ENCODE measurements at regions not wholly inside any gene's neighbourhood (a gene's known extent, or its start where the extent isn't known, plus 50 kb on each side); places are given as distances from the start of the nearest gene placed in this dataset.

DNA sequence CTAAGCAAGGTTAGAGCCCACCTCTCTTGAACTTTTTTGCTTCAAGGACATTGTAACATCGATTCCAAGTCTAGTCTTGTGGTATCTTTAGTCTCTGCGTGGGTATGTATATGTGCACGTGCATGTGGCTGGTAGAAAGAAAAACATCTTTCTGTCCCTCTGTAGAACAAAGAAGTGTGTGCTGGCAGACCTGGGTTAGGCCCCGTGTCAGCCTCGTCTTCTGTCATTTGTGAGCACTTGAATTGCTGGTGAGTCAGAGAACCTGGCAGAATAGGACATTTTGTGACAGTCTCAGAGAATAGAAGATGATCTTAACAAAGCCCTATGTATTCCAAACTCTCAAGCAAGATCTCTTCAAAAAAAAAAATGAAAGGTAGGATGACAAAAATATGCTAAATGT, 102.2 kb upstream of the ATP10A start:
- H3K27me3 ChIP-seq (ENCODE audit: insufficient read depth, poor library complexity, severe bottlenecking): no peaks in the 10 kb centered on the region
- ATAC-seq (ENCODE audit: low read depth): no peak
- H3K9me3 ChIP-seq (ENCODE audit: severe bottlenecking): no peaks in the 10 kb centered on the region
- TF ChIP-seq, protein P1, sequence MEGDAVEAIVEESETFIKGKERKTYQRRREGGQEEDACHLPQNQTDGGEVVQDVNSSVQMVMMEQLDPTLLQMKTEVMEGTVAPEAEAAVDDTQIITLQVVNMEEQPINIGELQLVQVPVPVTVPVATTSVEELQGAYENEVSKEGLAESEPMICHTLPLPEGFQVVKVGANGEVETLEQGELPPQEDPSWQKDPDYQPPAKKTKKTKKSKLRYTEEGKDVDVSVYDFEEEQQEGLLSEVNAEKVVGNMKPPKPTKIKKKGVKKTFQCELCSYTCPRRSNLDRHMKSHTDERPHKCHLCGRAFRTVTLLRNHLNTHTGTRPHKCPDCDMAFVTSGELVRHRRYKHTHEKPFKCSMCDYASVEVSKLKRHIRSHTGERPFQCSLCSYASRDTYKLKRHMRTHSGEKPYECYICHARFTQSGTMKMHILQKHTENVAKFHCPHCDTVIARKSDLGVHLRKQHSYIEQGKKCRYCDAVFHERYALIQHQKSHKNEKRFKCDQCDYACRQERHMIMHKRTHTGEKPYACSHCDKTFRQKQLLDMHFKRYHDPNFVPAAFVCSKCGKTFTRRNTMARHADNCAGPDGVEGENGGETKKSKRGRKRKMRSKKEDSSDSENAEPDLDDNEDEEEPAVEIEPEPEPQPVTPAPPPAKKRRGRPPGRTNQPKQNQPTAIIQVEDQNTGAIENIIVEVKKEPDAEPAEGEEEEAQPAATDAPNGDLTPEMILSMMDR (IDR thresholded peaks at IDR 0.05; ENCODE audit: poor library complexity, severe bottlenecking): no peak
- DNase-seq (ENCODE audit: low spot score): no peak
- H3K4me1 ChIP-seq (ENCODE audit: insufficient read depth, poor library complexity, severe bottlenecking): no peaks in the 10 kb centered on the region
- H3K27ac ChIP-seq (ENCODE audit: poor library complexity, severe bottlenecking): no peak overlapping the region
- H3K36me3 ChIP-seq (ENCODE audit: low read depth): no peaks in the 10 kb centered on the region
- H3K4me3 ChIP-seq (ENCODE audit: severe bottlenecking): no peak overlapping the region

DNA sequence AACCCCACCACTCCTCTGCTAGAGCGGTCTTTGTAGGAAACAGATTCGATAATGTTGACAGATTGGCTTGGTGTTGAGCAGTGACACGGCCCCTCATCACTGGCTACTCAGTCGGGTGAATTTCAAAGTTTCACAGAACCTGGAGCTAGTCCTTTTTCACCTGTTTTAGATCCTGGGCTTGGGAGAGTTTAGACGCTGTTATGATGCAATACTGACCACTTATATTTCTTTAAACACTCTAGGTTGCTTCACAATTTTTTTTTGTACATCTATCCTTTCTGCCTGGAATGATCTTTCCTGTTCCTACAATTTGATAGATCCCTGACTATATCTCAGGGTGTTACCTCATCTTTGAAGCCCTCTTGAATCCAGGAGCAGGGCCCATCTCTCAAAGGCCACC, 97.1 kb upstream of the ATP10A start:
- Histone ChIP-seq H3K27me3 (ENCODE audit: insufficient read depth, poor library complexity, severe bottlenecking) (no peaks in the 10 kb centered on the region), H3K4me3 (ENCODE audit: severe bottlenecking) (no peak overlapping the region), H3K4me1 (ENCODE audit: insufficient read depth, poor library complexity, severe bottlenecking) (no peaks in the 10 kb centered on the region), H3K36me3 (ENCODE audit: low read depth) (no peaks in the 10 kb centered on the region), H3K27ac (ENCODE audit: poor library complexity, severe bottlenecking) (no peak overlapping the region), H3K9me3 (ENCODE audit: severe bottlenecking) (no peaks in the 10 kb centered on the region)
- TF ChIP-seq, protein P1 (IDR thresholded peaks at IDR 0.05; ENCODE audit: poor library complexity, severe bottlenecking): no peak
- DNase-seq (ENCODE audit: low spot score): no peak
- ATAC-seq (ENCODE audit: low read depth): no peak

DNA sequence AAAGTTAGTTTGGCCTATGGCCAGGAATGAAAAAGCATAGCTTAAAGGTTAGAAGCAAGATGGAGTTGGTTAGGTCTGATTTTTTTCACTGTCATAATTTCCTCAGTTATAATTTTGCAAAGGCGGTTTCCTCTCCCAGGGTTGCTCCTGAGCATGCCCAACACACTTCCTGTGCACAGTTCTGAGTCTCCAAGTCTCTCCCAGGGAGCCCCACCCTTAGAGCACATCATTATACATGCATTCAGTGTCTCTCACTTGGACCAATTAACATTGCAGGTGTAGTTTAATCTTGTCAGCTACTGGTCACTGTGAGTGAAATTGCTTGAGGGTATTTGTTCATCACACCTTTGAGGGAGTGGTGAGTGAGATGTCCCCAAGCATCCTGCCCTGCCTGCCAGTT, 96.0 kb upstream of the ATP10A start:
- H3K27ac ChIP-seq (ENCODE audit: poor library complexity, severe bottlenecking): no peak overlapping the region
- ATAC-seq (ENCODE audit: low read depth): no peak
- H3K4me1 ChIP-seq (ENCODE audit: insufficient read depth, poor library complexity, severe bottlenecking): no peaks in the 10 kb centered on the region
- TF ChIP-seq, protein P1 (IDR thresholded peaks at IDR 0.05; ENCODE audit: poor library complexity, severe bottlenecking): no peak
- no peak for DNase-seq (ENCODE audit: low spot score)
- no peaks in the 10 kb centered on the region for H3K27me3 ChIP-seq (ENCODE audit: insufficient read depth, poor library complexity, severe bottlenecking)
- H3K36me3 ChIP-seq (ENCODE audit: low read depth): no peaks in the 10 kb centered on the region
- H3K9me3 ChIP-seq (ENCODE audit: severe bottlenecking): no peaks in the 10 kb centered on the region
- H3K4me3 ChIP-seq (ENCODE audit: severe bottlenecking): no peak overlapping the region

DNA sequence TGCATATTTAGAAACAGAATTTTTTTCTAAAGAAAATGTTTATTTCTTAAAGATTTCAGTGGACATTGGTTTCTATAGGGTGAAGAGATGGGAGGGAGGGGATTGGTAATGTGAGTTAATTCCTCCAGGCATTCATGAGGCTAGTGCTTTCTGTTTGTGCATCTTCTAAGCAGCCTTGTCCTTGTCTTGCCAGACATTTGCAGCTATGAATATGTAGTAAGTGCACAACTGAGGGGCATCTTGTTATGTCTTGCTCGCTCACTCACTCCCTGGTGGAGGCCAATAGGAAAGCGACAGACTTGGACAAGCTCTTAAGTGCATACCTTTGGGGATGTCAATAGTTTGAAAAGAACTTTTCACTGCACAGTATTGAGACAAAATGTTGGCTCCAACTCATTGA, 92.5 kb upstream of the ATP10A start:
- TF ChIP-seq, protein P1 (IDR thresholded peaks at IDR 0.05; ENCODE audit: poor library complexity, severe bottlenecking): no peak
- no peak overlapping the region for H3K27ac ChIP-seq (ENCODE audit: poor library complexity, severe bottlenecking)
- H3K4me1 ChIP-seq (ENCODE audit: insufficient read depth, poor library complexity, severe bottlenecking): no peaks in the 10 kb centered on the region
- H3K4me3 ChIP-seq (ENCODE audit: severe bottlenecking): no peak overlapping the region
- ATAC-seq (ENCODE audit: low read depth): no peak
- H3K9me3 ChIP-seq (ENCODE audit: severe bottlenecking): peaks cover 2% of the 10 kb centered on the region
- no peaks in the 10 kb centered on the region for H3K36me3 ChIP-seq (ENCODE audit: low read depth)
- no peaks in the 10 kb centered on the region for H3K27me3 ChIP-seq (ENCODE audit: insufficient read depth, poor library complexity, severe bottlenecking)
- DNase-seq (ENCODE audit: low spot score): no peak

DNA sequence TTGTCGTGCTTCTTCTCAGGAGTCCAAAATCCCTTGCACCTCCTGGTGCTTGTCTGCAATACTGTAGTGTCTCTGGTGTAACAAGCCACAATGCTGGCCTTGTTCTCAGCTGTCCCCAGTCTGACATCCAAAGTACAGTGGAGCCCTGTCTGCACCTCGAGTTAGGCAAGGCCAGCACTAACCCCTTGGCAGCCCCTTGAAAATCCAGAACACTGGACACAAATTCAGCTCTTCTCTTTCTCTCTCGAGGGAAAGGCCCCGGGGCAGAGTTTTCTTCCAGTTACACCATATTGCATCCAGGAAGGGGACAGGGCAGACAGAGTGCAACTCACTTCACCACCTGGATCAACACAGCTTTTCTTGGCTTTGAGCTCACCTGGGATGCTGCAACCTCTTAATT, 91.3 kb upstream of the ATP10A start:
- no peaks in the 10 kb centered on the region for H3K4me1 ChIP-seq (ENCODE audit: insufficient read depth, poor library complexity, severe bottlenecking)
- H3K27ac ChIP-seq (ENCODE audit: poor library complexity, severe bottlenecking): no peak overlapping the region
- no peaks in the 10 kb centered on the region for H3K27me3 ChIP-seq (ENCODE audit: insufficient read depth, poor library complexity, severe bottlenecking)
- no peak for DNase-seq (ENCODE audit: low spot score)
- ATAC-seq (ENCODE audit: low read depth): no peak
- no peak overlapping the region for H3K4me3 ChIP-seq (ENCODE audit: severe bottlenecking)
- no peaks in the 10 kb centered on the region for H3K36me3 ChIP-seq (ENCODE audit: low read depth)
- TF ChIP-seq, protein P1 (IDR thresholded peaks at IDR 0.05; ENCODE audit: poor library complexity, severe bottlenecking): no peak
- H3K9me3 ChIP-seq (ENCODE audit: severe bottlenecking): peaks cover 2% of the 10 kb centered on the region

All from RWPE2 (cell line).